ENCODE measurements at regions not wholly inside any gene's neighbourhood (a gene's known extent, or its start where the extent isn't known, plus 50 kb on each side); places are given as distances from the start of the nearest gene placed in this dataset.

DNA sequence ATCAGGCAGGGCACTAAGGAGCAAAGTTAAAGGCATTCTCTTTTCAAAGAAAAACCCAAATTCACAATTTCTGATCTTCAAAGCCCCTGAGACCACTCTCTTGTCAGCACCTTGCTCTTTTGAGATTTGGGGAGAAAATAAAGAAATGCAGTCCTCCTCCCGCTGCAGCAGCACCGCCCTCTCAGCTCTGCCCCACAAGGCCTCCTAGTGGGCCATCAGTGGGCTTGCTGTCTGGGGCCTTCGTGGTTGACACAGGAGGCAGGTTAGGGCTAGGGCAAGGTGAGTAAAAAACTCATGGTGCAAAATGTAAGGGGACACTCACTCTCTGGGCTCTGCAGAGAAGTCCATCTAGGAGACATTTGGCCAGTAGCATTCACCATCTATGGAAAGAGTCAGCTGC is 67.4 kb upstream of the CTTNBP2NL start:
- DNase-seq = no peak
- no peak overlapping the region for H3K27ac ChIP-seq
- H3K9me3 ChIP-seq = no peaks in the 10 kb centered on the region
- no peaks in the 10 kb centered on the region for H3K36me3 ChIP-seq
- H3K27me3 ChIP-seq = no peaks in the 10 kb centered on the region
- no peak overlapping the region for H3K4me3 ChIP-seq
- TF ChIP-seq, protein P1, sequence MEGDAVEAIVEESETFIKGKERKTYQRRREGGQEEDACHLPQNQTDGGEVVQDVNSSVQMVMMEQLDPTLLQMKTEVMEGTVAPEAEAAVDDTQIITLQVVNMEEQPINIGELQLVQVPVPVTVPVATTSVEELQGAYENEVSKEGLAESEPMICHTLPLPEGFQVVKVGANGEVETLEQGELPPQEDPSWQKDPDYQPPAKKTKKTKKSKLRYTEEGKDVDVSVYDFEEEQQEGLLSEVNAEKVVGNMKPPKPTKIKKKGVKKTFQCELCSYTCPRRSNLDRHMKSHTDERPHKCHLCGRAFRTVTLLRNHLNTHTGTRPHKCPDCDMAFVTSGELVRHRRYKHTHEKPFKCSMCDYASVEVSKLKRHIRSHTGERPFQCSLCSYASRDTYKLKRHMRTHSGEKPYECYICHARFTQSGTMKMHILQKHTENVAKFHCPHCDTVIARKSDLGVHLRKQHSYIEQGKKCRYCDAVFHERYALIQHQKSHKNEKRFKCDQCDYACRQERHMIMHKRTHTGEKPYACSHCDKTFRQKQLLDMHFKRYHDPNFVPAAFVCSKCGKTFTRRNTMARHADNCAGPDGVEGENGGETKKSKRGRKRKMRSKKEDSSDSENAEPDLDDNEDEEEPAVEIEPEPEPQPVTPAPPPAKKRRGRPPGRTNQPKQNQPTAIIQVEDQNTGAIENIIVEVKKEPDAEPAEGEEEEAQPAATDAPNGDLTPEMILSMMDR (IDR thresholded peaks at IDR 0.05) = no peak
- no peak overlapping the region for H3K9ac ChIP-seq (ENCODE audit: low read depth in 2 of 2, low read length in 2 of 2)
- intact Hi-C loops (cut with DNase I) = no loop called here
- no peaks in the 10 kb centered on the region for H3K4me1 ChIP-seq

DNA sequence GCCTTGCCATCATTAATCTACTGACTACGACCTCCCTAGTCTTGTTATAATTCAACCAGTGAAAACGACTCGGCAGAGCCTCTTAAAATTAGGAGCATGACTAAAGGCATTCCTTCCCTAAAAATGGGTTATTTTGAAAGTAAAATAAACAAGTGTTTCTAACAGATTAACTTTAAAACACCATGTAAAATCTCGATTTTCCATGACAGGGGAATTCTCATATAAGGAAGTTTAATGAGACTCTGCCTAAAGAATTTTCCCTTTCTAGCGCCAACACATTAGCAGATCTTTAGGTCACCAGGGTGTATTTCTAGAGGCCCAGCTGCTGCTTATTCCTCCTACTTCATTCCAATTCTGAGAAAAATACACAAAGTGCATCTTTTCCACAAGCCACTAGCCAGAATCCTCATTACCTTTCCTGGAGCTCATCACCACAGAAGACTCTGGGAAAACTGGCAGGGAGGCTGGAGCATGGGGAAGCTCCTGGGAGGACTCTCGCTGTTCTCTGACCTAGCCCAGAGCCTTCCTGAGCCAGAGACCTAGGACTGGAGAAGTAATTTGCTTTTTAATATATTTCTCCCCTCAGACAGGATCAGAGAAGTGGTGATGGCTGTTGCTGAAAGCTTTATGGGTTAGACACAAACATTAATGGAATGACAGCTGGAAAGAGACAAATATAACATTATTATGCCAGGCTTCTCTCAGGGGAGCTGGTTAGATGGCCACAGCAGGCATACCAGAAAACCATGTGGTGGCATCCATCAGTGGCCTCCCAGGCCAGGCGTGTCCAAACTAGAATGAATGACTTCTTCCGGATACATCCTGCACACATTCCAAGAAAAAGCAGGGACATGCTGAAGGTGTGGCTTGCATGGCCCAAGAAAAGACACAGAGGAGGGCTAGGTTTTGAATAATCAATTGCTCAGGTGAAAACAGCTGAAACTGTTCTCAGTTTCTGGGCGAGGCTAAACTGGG is 63.6 kb upstream of the CTTNBP2NL start:
- DNase-seq = no peak
- H3K9me3 ChIP-seq = no peaks in the 10 kb centered on the region
- no peaks in the 10 kb centered on the region for H3K36me3 ChIP-seq
- no peaks in the 10 kb centered on the region for H3K4me1 ChIP-seq
- intact Hi-C loops (cut with DNase I) = loop anchor here (10.0 kb wide), 1 partner anchor 538 kb away; no protein-coding TSS in a partner anchor
- no peak overlapping the region for H3K4me3 ChIP-seq
- H3K9ac ChIP-seq (ENCODE audit: low read depth in 2 of 2, low read length in 2 of 2) = no peak overlapping the region
- H3K27me3 ChIP-seq = no peaks in the 10 kb centered on the region
- TF ChIP-seq, protein P1 (IDR thresholded peaks at IDR 0.05) = no peak
- H3K27ac ChIP-seq = no peak overlapping the region

DNA sequence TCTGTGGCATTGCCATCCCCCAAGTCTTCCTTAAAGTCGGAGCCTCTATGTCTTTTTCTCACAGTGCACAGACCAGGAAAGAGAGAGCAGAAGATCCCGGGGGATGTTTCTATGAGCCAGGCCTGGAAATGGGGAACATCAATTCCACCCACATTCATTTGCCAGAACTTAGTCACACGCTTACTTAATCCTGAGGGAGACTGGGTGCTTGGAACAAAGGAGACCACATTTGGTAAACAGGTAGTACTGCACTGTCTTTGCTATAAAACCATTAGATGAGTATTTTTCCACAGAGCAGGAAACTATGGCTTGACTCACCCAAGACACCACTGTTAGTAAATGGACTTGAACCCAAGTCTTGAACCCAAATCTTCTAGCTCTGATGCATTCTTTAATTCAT is 60.7 kb upstream of the CTTNBP2NL start:
- Histone ChIP-seq H3K27me3 (no peaks in the 10 kb centered on the region), H3K9ac (ENCODE audit: low read depth in 2 of 2, low read length in 2 of 2) (no peak overlapping the region), H3K4me3 (no peak overlapping the region), H3K9me3 (no peaks in the 10 kb centered on the region), H3K4me1 (no peaks in the 10 kb centered on the region), H3K27ac (no peak overlapping the region), H3K36me3 (no peaks in the 10 kb centered on the region)
- TF ChIP-seq, protein P1 (IDR thresholded peaks at IDR 0.05) = no peak
- no peak for DNase-seq
- intact Hi-C loops (cut with DNase I) = loop anchor here (10.0 kb wide), 1 partner anchor 541 kb away; no protein-coding TSS in a partner anchor

DNA sequence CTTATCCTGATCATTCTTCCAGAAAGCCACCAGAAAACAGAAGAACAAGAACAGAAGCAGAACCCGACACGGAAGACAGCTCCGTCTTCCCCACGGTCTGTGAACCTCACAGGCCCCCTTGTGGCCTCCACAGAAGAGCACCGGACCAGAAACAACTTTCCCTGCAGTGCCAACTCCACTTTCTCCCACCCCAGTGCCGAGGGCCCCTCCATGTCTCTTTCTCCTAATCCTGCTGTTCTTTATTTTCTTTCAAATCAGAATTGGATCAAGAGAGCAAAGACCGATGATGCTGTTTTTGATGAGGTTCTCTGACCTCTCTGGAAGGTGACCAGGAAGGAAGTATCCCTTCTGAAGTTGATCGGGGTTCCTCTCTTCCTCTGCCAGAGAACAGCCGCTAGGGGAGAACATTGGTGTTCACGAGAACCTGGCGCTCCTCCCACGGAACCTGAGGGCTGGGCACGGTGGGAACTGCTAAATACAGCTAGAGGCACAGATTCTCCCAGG is 58.9 kb upstream of the CTTNBP2NL start:
- Histone ChIP-seq H3K4me3 (no peak overlapping the region), H3K27ac (no peak overlapping the region), H3K27me3 (no peaks in the 10 kb centered on the region), H3K9ac (ENCODE audit: low read depth in 2 of 2, low read length in 2 of 2) (no peak overlapping the region), H3K4me1 (no peaks in the 10 kb centered on the region), H3K36me3 (no peaks in the 10 kb centered on the region), H3K9me3 (no peaks in the 10 kb centered on the region)
- intact Hi-C loops (cut with DNase I) = loop anchor here (10.0 kb wide), 1 partner anchor 542 kb away; no protein-coding TSS in a partner anchor
- TF ChIP-seq, protein P1 (IDR thresholded peaks at IDR 0.05) = peak; percentile 33
- peak; percentile 32 for DNase-seq

DNA sequence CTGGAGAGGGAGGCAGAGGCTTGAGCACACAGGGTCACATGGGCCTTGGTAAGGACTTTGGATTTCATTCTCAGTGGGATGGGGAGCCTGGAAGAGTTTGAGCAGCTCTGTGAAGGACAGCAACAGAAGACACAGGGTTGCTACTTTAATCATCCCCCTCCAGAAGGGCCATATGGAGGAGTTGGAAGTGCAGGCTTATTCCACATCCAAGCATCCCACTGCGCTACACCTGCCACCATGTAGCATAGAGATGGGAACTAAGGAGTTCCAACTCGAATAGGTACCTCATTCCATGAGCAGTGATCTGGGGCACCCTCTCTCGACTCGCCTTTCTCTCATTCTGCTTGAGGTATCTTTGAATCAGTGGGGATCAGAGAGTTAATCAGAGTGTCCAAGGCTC is 54.0 kb upstream of the CTTNBP2NL start:
- Histone ChIP-seq H3K27me3 (no peaks in the 10 kb centered on the region), H3K4me3 (no peak overlapping the region), H3K9ac (ENCODE audit: low read depth in 2 of 2, low read length in 2 of 2) (no peak overlapping the region), H3K9me3 (no peaks in the 10 kb centered on the region), H3K27ac (no peak overlapping the region), H3K4me1 (no peaks in the 10 kb centered on the region), H3K36me3 (no peaks in the 10 kb centered on the region)
- intact Hi-C loops (cut with DNase I) = no loop called here
- TF ChIP-seq, protein P1 (IDR thresholded peaks at IDR 0.05) = no peak
- no peak for DNase-seq
